GM23338 (cell line): ENCODE measurements at regions not wholly inside any gene's neighbourhood (a gene's known extent, or its start where the extent isn't known, plus 50 kb on each side); places are given as distances from the start of the nearest gene placed in this dataset.

Experiments
- ATAC-seq: fragments of 200-7000 bp; cut with Tn5 transposase; 3 replicates; pipeline ENCODE4 v1.9.1; 2020
- DNase-seq: peaks from one replicate; pipeline ENCODE4 v3.0.0-alpha.2; 2015; ENCODE audit warnings: low spot score
- H2AFZ ChIP-seq: fragments of 200-600 bp; sonication (generic); 2 replicates; pipeline ENCODE4 v1.8.0; 2016; ENCODE audit warnings: antibody characterized with exemption, mild to moderate bottlenecking, moderate library complexity
- H3F3A ChIP-seq: fragments of 200-600 bp; sonication (generic); replicated peaks from 2 replicates; pipeline ENCODE4 v1.8.0; 2017; ENCODE audit warnings: antibody characterized with exemption, mixed run types, low read depth
- H3K27ac ChIP-seq: fragments of 200-600 bp; sonication (generic); 2 replicates; pipeline ENCODE4 v1.6.1; 2016; ENCODE audit warnings: low read depth
- H3K27me3 ChIP-seq: fragments of 200-600 bp; sonication (generic); 2 replicates; pipeline ENCODE4 v1.8.0; 2016; ENCODE audit warnings: mild to moderate bottlenecking, mixed run types, moderate library complexity; ENCODE audit not compliant: insufficient read depth
- H3K36me3 ChIP-seq: fragments of 200-600 bp; sonication (generic); 2 replicates; pipeline ENCODE4 v1.8.0; 2016; ENCODE audit warnings: mild to moderate bottlenecking; ENCODE audit not compliant: insufficient read depth
- H3K4me1 ChIP-seq: fragments of 200-600 bp; sonication (generic); 2 replicates; pipeline ENCODE4 v1.8.0; 2016; ENCODE audit warnings: mild to moderate bottlenecking, moderate library complexity; ENCODE audit not compliant: insufficient read depth
- H3K4me2 ChIP-seq: fragments of 200-600 bp; sonication (generic); 2 replicates; pipeline ENCODE4 v1.7.1; 2017; ENCODE audit warnings: mixed run types
- H3K4me3 ChIP-seq: fragments of 200-600 bp; sonication (generic); 2 replicates; pipeline ENCODE4 v1.6.1; 2016; ENCODE audit warnings: mixed run types
- H3K79me2 ChIP-seq: fragments of 200-600 bp; sonication (generic); replicated peaks from 2 replicates; pipeline ENCODE4 v1.8.0; 2017; ENCODE audit warnings: mild to moderate bottlenecking; ENCODE audit not compliant: insufficient read depth
- H3K9me2 ChIP-seq: fragments of 200-600 bp; sonication (generic); 2 replicates; pipeline ENCODE4 v1.8.0; 2017; ENCODE audit not compliant: insufficient read depth
- H4K20me1 ChIP-seq: fragments of 200-600 bp; sonication (generic); replicated peaks from 2 replicates; pipeline ENCODE4 v1.8.0; 2017; ENCODE audit warnings: mild to moderate bottlenecking; ENCODE audit not compliant: insufficient read depth
- H3K27ac Mint-ChIP-seq: 2 replicates; pipeline ENCODE4 v1.8.0; 2020; ENCODE audit warnings: inconsistent platforms, mild to moderate bottlenecking, moderate library complexity, mixed read lengths
- H3K27me3 Mint-ChIP-seq: 3 replicates; pipeline ENCODE4 v1.8.0; 2022; ENCODE audit warnings: low read depth, mild to moderate bottlenecking, moderate library complexity, mixed read lengths, inconsistent platforms; ENCODE audit not compliant: insufficient read depth, poor library complexity
- H3K36me3 Mint-ChIP-seq: 3 replicates; pipeline ENCODE4 v1.8.0; 2021; ENCODE audit warnings: low read depth, mild to moderate bottlenecking, inconsistent platforms, moderate library complexity, mixed read lengths
- H3K4me1 Mint-ChIP-seq: 3 replicates; pipeline ENCODE4 v1.8.0; 2020; ENCODE audit warnings: mild to moderate bottlenecking, inconsistent platforms, mixed read lengths
- H3K4me3 Mint-ChIP-seq: 3 replicates; pipeline ENCODE4 v1.8.0; 2021; ENCODE audit warnings: moderate library complexity, mild to moderate bottlenecking, inconsistent platforms, mixed read lengths
- H3K9me3 Mint-ChIP-seq: 3 replicates; pipeline ENCODE4 v1.8.0; 2020; ENCODE audit warnings: moderate library complexity, mild to moderate bottlenecking, inconsistent platforms, mixed read lengths
- CREB1 ChIP-seq: fragments of 250-450 bp; sonication (Bioruptor Pico); IDR thresholded peaks from 2 replicates; pipeline ENCODE4 v1.5.0; 2020; ENCODE audit warnings: low read depth, mild to moderate bottlenecking, moderate library complexity
- CTCF ChIP-seq, 2 experiments: fragments of 200-600 bp in 1 of 2; sonication (generic) in 1 of 2; conservative IDR thresholded peaks; 2 replicates each; pipeline versions ENCODE4 v1.5.1 to v1.6.1; 2016 to 2017; ENCODE audit warnings: antibody characterized with exemption in 2 of 2, low read depth in 2 of 2, mild to moderate bottlenecking in 2 of 2, moderate library complexity in 1 of 2
- EZH2 ChIP-seq: fragments of 200-600 bp; sonication (generic); IDR thresholded peaks from one replicate; pipeline ENCODE4 v1.8.0; 2017; ENCODE audit warnings: antibody characterized with exemption, mild to moderate bottlenecking, low read depth; ENCODE audit not compliant: unreplicated experiment
- EZH2phosphoT487 ChIP-seq: fragments of 200-600 bp; sonication (generic); IDR thresholded peaks from one replicate; pipeline ENCODE4 v1.8.1; 2018; ENCODE audit warnings: antibody characterized with exemption; ENCODE audit not compliant: unreplicated experiment
- NANOG ChIP-seq: IDR thresholded peaks from 2 replicates; pipeline ENCODE4 v1.6.1; 2016; ENCODE audit warnings: antibody characterized with exemption, borderline replicate concordance
- POLR2AphosphoS5 ChIP-seq: IDR thresholded peaks from 2 replicates; pipeline ENCODE4 v1.6.1; 2016; ENCODE audit warnings: antibody characterized with exemption, low read depth
- STAT1 ChIP-seq: IDR thresholded peaks from one replicate; pipeline ENCODE4 v1.6.1; 2016; ENCODE audit warnings: antibody characterized with exemption; ENCODE audit not compliant: unreplicated experiment
- ZNF114 ChIP-seq: fragments of 250-450 bp; sonication (Bioruptor Pico); IDR thresholded peaks from 2 replicates; pipeline ENCODE4 v1.5.0; 2020; ENCODE audit warnings: mild to moderate bottlenecking, moderate library complexity
- ZNF331 ChIP-seq: fragments of 250-450 bp; sonication (Bioruptor Pico); IDR thresholded peaks from 2 replicates; pipeline ENCODE4 v1.5.0; 2020; ENCODE audit warnings: low read depth, mild to moderate bottlenecking, moderate library complexity
- TF ChIP-seq, protein P1 (sequence below): IDR thresholded peaks from 2 replicates; pipeline ENCODE4 v1.6.1; 2016; ENCODE audit warnings: antibody characterized with exemption
- TF ChIP-seq, protein P2 (sequence below): fragments of 250-450 bp; sonication (Bioruptor Pico); IDR thresholded peaks from 2 replicates; pipeline ENCODE4 v1.5.0; 2020; ENCODE audit warnings: mild to moderate bottlenecking, moderate library complexity

DNA sequence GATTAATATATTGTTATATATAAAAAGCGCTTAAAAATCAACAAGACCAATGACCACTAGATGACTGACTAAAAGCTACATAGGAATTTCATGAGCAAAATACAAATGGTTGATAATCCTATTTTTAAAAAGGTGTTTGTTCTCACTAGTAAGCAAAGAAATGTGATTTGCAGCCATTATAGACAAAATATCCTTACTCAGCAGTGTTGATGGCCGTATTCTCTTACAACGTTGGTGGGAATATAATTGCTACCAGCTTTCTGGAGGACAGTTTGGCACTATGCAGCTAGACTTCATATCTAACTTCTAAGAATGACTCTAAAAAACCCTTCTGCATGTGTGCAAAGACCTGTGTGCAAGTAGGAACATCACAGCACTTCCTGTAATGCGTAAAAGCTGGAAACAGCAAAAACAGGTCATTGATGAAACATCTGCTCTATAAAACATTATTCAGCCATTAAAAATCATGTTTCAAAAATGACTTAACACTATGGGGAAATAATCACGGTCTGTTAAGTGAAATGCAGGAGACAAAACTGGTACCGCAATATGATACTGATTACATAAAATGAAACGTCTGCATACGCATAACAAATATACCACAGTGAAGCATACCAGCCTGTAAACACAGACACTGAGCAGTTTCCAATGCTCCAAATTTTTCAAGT is 70.1 kb upstream of the LINC01488 start:
- Mint-ChIP-seq H3K27ac (no peak overlapping the region), H3K4me1 (peaks cover 4% of the 10 kb centered on the region; the same call in 2 of the 3 replicates), H3K27me3 (peaks cover 4% of the 10 kb centered on the region), H3K9me3 (peaks cover 9% of the 10 kb centered on the region), H3K4me3 (no peak overlapping the region), H3K36me3 (no peaks in the 10 kb centered on the region)
- ATAC-seq (no peak), DNase-seq (no peak)
- H4K20me1 ChIP-seq: no peaks in the 10 kb centered on the region
- H3K4me3 ChIP-seq: no peak overlapping the region
- no peak overlapping the region for H3K27ac ChIP-seq
- H3K79me2 ChIP-seq: no peaks in the 10 kb centered on the region
- no peaks in the 10 kb centered on the region for H3K4me1 ChIP-seq
- no peaks in the 10 kb centered on the region for H3K27me3 ChIP-seq
- no peaks in the 10 kb centered on the region for H3K9me2 ChIP-seq
- no peaks in the 10 kb centered on the region for H3F3A ChIP-seq
- TF ChIP-seq POLR2AphosphoS5 (no peak), NANOG (no peak), EZH2 (no peak), CTCF (conservative IDR thresholded peaks at IDR 0.05; ENCODE audit: low read depth in 2 of 2) (no peak), STAT1 (no peak), CREB1 (CRISPR knock-in tag) (no peak), EZH2phosphoT487 (no peak), ZNF114 (no peak), ZNF331 (CRISPR knock-in tag) (no peak)
- TF ChIP-seq, protein P1, sequence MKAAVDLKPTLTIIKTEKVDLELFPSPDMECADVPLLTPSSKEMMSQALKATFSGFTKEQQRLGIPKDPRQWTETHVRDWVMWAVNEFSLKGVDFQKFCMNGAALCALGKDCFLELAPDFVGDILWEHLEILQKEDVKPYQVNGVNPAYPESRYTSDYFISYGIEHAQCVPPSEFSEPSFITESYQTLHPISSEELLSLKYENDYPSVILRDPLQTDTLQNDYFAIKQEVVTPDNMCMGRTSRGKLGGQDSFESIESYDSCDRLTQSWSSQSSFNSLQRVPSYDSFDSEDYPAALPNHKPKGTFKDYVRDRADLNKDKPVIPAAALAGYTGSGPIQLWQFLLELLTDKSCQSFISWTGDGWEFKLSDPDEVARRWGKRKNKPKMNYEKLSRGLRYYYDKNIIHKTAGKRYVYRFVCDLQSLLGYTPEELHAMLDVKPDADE: no peak
- TF ChIP-seq, protein P2, sequence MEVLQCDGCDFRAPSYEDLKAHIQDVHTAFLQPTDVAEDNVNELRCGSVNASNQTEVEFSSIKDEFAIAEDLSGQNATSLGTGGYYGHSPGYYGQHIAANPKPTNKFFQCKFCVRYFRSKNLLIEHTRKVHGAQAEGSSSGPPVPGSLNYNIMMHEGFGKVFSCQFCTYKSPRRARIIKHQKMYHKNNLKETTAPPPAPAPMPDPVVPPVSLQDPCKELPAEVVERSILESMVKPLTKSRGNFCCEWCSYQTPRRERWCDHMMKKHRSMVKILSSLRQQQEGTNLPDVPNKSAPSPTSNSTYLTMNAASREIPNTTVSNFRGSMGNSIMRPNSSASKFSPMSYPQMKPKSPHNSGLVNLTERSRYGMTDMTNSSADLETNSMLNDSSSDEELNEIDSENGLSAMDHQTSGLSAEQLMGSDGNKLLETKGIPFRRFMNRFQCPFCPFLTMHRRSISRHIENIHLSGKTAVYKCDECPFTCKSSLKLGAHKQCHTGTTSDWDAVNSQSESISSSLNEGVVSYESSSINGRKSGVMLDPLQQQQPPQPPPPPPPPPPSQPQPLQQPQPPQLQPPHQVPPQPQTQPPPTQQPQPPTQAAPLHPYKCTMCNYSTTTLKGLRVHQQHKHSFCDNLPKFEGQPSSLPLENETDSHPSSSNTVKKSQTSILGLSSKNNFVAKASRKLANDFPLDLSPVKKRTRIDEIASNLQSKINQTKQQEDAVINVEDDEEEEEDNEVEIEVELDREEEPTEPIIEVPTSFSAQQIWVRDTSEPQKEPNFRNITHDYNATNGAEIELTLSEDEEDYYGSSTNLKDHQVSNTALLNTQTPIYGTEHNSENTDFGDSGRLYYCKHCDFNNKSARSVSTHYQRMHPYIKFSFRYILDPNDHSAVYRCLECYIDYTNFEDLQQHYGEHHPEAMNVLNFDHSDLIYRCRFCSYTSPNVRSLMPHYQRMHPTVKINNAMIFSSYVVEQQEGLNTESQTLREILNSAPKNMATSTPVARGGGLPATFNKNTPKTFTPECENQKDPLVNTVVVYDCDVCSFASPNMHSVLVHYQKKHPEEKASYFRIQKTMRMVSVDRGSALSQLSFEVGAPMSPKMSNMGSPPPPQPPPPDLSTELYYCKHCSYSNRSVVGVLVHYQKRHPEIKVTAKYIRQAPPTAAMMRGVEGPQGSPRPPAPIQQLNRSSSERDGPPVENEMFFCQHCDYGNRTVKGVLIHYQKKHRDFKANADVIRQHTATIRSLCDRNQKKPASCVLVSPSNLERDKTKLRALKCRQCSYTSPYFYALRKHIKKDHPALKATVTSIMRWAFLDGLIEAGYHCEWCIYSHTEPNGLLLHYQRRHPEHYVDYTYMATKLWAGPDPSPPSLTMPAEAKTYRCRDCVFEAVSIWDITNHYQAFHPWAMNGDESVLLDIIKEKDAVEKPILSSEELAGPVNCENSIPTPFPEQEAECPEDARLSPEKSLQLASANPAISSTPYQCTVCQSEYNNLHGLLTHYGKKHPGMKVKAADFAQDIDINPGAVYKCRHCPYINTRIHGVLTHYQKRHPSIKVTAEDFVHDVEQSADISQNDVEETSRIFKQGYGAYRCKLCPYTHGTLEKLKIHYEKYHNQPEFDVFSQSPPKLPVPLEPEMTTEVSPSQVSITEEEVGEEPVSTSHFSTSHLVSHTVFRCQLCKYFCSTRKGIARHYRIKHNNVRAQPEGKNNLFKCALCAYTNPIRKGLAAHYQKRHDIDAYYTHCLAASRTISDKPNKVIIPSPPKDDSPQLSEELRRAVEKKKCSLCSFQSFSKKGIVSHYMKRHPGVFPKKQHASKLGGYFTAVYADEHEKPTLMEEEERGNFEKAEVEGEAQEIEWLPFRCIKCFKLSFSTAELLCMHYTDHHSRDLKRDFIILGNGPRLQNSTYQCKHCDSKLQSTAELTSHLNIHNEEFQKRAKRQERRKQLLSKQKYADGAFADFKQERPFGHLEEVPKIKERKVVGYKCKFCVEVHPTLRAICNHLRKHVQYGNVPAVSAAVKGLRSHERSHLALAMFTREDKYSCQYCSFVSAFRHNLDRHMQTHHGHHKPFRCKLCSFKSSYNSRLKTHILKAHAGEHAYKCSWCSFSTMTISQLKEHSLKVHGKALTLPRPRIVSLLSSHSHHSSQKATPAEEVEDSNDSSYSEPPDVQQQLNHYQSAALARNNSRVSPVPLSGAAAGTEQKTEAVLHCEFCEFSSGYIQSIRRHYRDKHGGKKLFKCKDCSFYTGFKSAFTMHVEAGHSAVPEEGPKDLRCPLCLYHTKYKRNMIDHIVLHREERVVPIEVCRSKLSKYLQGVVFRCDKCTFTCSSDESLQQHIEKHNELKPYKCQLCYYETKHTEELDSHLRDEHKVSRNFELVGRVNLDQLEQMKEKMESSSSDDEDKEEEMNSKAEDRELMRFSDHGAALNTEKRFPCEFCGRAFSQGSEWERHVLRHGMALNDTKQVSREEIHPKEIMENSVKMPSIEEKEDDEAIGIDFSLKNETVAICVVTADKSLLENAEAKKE (CRISPR knock-in tag): no peak
- no peak overlapping the region for H3K4me2 ChIP-seq
- no peaks in the 10 kb centered on the region for H3K36me3 ChIP-seq
- no peak overlapping the region for H2AFZ ChIP-seq
